NOMO-1 treated with dmso at 0.1 percent for 144 hours (cell line): ENCODE measurements at regions not wholly inside any gene's neighbourhood (a gene's known extent, or its start where the extent isn't known, plus 50 kb on each side); places are given as distances from the start of the nearest gene placed in this dataset.
"Not testable (repeated sequence)": the region's sequence is repeated elsewhere in the genome, so short reads cannot be mapped to it uniquely, and the experiment has no call there.

Experiments
- DNase-seq: peaks from one replicate; lab custom pipeline; 2025; ENCODE audit not compliant: unreplicated experiment; lab: John Stamatoyannopoulos, UW

DNA sequence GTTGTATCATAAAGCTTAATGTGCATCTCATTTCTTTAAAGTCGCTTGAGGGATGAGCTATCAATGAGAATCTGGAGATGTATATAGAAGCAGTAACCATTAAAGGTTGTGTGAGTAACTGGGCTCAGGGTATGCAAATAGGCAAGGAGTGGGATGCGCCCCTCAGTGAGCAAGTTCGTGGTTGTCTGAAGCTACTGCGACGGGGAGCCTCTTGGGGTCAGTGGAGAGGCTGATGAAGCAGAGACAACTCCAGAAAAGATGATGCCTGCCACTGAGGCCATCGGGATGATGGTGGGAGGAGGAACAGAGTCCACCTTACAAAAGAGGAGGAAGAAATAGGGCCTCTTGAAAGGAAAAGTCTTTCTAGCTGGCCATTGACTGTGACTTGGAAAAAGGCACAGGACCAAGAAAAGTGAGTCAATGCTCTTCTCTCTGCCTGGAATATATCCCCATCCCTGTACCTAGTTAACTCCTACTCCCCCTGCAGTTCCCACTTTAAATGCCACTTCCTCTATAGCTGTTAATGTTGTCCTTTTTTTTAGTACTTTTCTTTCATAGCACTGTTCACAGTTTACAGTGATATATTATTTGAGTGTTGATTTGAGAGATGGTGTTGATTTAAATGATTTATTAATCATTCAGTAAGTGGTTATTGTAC, 51.4 kb upstream of the LSM6 start:
- DNase-seq, result no peak

DNA sequence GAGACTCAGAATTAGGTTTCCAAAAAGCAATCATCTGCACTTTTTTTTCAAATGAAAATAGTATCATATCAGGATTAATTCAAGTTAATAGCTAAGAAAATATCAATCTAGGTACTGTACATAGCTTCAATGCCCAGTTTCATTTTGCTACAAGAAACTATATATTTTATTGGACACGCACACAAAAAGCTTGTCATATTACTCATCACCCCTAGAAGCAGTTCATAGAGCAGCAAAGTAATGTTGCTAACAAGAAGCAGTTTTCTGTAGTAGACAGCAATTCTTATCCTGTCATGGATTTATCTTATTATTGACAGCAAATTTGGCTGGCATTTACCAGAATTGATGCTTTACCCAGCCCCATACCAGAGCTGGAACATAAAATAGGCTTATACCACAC, 52.3 kb upstream of the LSM6 start:
- no peak for DNase-seq

DNA sequence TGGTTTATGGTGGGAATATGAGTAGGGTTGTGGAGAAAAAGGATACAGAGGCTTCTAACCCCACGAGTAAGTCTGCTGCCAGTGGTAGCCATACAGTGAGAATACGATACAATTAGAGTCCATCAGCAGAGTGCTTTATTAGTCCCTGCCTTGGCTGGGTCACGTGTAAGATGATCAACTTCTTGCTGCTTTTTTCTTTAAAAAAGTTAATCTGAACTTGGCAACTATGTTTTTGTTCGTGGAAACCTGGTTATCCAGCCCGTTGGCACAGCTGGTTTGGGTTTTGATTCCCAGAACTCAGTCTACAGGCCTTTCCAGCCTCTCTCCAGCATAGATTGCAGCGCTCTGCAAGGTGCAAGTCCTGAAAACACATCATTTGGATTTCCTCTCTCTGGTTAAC, 53.1 kb upstream of the LSM6 start:
- DNase-seq, result no peak

DNA sequence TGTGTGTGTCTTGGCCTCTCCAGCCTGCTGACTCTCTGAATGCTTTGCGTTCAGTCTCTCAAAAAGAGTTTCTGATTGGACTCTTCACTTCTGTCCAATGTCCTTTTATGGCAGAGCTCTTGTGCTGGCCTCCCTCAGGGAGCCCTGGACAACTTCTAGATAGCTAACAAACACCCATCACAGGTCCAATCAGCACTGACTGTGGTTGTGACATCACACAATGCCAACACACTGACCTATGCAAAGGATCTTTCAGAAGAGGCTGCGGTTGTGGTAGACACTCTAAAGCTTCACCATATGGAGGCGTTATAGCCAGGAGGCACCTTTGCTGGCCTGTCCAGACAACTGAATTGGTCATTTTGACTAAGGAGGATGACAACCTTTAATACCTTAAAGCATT, 53.8 kb upstream of the LSM6 start:
- DNase-seq, result no peak

DNA sequence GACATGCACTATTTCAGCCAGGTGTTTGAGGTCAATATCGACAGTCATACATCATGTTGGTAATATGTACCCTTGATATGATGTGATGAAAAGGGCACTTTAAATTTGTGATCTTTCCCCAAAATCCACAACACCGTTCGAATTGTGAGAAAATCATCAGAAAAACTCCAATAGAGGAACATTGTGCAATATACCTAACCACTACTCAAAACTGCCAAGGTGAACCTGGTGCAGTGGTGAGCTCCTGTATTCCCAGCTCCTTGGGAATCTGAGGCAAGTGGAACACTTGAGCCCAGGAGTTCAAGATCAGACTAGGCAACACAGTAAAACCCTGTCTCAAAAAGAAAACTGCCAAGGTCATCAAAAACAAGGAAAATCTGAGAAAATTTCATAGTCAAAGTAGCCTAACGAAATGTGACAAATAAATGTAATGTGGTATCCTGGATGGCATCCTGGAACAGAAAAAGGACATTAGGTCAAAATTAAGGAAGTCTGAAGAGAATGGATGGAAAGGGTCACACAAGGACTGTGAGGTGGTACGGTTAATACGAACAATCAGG, 55.6 kb upstream of the LSM6 start:
- no peak for DNase-seq

DNA sequence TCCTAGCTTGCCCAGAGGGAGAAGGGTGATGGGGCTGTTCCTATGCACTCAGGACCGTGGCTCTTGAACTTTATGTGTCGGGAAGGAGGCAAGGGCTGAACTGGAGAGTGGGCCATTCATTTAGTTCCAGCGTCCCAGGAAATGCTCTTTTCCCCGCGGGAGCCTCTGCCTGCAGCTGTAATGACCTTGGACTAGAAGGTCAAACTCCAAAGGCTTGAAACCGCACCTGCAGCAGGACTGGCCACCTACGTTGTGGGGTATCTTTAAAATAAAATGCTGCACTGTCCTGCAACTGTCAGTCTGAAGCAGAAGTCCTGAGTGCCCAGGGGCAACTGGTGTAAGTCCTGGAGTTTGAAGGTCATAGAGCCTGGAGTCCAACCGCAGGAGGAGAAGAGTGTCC, 61.5 kb upstream of the LSM6 start:
- DNase-seq, result no peak

DNA sequence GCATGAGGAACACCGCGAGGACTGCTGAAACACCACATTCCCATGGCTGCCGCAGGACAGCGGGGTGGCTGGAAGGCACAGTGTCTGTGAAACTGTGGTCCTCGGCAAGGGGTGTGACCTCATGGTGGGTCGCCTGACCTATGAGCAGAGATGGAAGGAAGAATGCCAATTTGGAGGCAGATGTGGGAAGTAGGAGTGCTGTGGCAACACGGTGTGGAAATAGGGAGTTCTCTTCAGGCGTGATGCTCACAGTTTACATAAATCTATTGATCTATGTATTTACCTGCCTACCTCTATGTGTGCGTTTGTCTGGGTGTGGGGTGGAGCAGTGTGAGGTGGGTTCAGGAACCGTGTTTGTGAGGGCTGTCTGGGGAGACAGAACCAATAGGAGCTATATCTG, 62.3 kb upstream of the LSM6 start:
- DNase-seq, result no peak

DNA sequence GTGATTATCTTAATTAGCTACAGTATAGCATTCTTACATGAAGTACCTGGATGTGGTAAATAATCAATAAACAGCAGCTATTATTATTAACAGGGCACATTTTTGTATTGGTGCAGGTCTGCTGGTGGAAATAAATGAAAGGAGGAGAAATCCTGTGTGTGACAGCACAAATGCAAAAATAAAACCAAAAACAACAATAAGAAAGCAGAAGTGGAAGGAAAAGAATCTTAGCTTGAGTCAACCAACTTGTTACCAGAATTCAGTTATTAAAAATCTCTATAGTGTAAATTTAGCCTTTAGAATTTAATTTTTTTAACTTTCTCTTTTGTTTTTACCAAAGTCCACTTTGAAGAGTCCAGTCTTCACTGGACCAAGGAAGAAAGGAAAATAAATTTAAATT, 63.1 kb upstream of the LSM6 start:
- DNase-seq, result no peak

GRCh38 chr4:146110871-146111485, 64.5 kb upstream of the LSM6 start:
- no peak for DNase-seq

GRCh38 chr4:146108756-146109155, 66.8 kb upstream of the LSM6 start:
- DNase-seq, result no peak

DNA sequence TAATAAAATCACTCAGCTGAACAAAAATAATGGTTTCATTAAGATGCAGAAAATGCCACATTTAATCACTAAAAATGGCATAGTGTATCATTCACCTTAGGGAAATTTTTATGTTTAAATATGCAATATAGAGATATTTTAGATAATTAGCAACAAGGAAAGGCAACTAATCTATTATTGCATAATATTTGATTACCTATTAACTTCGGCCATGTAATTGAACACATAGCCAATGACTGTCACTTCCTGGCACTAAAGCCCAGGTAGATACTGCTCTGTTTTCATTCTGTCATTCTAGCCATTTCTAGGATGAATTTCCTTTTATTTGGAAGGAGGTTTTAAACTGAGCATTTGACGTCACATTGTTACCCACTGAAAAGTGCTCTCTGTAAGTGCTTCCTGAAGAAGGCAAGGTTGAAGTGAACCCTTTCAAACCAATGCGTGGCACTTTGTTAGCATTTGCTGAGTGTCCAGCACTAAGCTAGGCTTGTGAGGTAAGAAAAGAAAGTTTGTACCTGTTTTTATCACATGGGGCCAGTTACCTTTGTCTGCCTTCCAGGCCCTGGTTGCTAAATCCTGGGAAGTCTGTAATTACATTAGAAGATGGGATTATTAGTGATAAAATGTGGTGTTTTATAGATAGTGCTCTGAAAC, 67.8 kb upstream of the LSM6 start:
- DNase-seq, result no peak

DNA sequence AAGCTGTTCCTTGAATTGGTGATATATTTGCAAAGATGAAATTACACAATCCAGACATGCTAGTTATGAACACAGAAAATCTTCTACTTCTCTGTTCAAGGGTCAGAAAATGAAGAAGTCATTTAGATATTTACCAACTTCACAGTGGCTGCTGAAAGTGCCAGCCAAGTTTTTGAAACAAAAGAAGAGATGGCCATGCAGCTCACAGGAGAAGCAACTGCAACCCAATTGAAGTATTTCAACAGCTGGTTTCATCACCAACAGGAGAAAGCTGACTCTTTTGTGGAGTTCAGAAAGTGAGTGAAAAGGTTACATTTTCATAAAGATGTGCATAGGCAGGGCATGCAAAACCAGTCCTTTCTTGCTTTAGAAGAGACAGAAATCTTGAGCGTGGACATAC, 70.1 kb upstream of the LSM6 start:
- DNase-seq, result peak; percentile 68

GRCh38 chr4:146104541-146104940, 71.0 kb upstream of the LSM6 start:
- DNase-seq, result no peak

GRCh38 chr4:146104052-146104451, 71.5 kb upstream of the LSM6 start:
- not testable (repeated sequence) for DNase-seq

GRCh38 chr4:146099585-146099984, 75.9 kb upstream of the LSM6 start:
- DNase-seq, result no peak

DNA sequence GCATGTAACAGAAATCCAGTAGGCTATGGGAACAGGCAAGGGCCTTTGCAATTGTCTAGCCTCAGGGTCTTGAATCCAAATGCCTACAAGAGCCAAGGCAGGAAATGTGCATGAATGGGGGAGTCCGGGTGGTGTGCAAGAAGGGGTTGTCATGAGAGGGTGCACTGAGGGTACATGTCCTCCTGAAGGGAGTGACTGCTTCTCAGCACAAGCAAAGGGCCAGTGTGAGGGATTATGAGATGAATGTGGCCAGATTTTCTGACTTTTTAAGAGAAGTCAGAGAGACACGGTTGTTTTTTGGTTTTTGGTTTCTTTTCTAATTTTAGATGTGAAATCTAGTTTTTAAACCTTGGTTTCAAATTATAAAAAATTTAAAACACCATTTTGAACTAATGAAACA, 76.5 kb upstream of the LSM6 start:
- no peak for DNase-seq

DNA sequence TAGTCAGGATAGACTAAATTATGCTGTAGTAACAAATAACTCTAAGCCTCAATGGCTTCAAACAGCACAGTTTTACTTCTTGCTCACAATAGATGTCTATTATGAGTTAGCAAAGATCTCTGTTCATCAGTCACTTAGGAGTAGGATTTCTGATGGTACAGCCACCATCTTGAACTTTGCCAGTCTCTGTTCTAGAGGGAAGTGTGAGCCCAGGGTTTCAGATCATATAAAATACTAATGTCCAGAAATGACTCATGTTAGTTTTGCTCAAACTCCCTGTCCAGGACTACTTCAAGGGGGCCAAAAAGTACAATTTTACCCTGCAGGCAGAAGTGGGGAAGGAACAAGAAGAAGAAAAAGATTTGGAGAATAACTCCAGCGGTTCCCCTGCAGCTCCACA, 77.1 kb upstream of the LSM6 start:
- DNase-seq, result no peak

DNA sequence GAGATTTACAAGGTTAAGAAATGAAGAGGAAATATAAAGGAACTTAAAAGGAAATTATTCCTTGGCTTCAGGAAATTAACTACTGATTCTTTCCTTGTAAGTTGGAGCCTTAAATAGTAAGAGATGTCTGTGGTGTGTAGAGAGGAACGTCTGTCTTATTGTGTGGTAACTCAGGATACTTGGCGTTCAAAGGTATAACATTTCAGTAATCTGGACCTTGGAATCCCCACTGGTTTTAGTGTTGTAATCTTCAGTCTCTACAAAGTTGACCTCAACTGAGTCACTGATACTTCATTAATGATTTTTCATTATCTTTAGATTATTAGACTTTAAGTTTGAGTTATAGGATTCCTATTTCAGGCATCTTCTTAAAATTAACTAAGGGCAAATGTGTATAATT, 79.1 kb upstream of the LSM6 start:
- DNase-seq, result no peak

DNA sequence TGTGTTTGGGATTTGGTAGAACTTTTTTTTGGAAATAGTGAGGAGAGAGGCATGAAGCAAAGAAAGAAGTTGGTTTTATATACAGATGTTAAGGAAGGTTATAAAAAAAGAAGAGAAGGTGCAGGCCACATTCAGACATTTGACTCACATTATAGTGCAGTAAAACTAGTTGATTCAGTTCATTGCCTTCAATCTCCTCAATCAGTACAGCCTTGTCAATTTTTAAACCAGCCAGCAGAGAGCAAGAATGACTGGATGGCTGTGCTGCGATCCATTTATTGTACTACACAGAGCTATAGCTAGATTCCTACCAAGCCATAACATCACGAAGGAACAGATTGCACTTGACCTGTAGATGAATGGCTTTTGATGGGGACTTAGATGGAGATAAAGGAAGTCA, 79.7 kb upstream of the LSM6 start:
- DNase-seq, result no peak

- no peak for DNase-seq
Measured at GRCh38 chr4:146095091-146095690, 80.3 kb upstream of the LSM6 start.

- DNase-seq, result no peak
Measured at GRCh38 chr4:146088690-146089089, 86.8 kb upstream of the LSM6 start.

DNA sequence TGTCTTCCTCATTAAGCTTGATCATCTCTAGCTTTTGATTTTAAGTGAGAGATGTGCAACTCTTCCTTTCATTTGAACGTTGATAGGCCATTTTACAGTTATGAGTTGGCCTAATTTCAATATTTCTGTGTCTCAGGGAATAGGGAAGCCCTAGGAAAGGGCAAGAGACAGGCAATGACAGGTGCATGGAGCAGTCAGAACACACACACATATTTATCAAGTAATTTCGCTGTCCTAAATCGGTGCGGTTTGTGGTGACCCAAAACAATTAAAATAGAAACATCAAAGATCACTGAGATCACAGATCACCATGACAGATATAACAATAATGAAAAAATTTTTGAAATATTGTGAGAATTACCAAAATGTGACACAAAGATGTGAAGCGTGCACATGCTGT, 87.7 kb upstream of the LSM6 start:
- DNase-seq, result no peak
